Epidermal melanocyte (primary cell): ENCODE measurements at regions not wholly inside any gene's neighbourhood (a gene's known extent, or its start where the extent isn't known, plus 50 kb on each side); places are given as distances from the start of the nearest gene placed in this dataset.
"Not testable (repeated sequence)": the region's sequence is repeated elsewhere in the genome, so short reads cannot be mapped to it uniquely, and the experiment has no call there.

ENCODE experiments used
- DNase-seq: peaks from one replicate; pipeline ENCODE4 v3.0.0; 2011; ENCODE audit warnings: low spot score; ENCODE audit not compliant: insufficient read length

GRCh38 chrX:39398215-39398962 is 597.1 kb downstream of the MID1IP1 start:
- DNase-seq = no peak

- no peak for DNase-seq
Observed at GRCh38 chrX:39398963-39399261, 597.7 kb downstream of the MID1IP1 start.

GRCh38 chrX:39399387-39399786 is 598.1 kb downstream of the MID1IP1 start:
- DNase-seq = no peak

- no peak for DNase-seq
Observed at GRCh38 chrX:39401483-39402110, 600.3 kb downstream of the MID1IP1 start.

GRCh38 chrX:39402158-39402557 is 600.9 kb downstream of the MID1IP1 start:
- no peak for DNase-seq

- DNase-seq = no peak
Observed at GRCh38 chrX:39406799-39407198, 605.5 kb downstream of the MID1IP1 start.

- DNase-seq = no peak
Observed at GRCh38 chrX:39409246-39409917, 608.1 kb downstream of the MID1IP1 start.

GRCh38 chrX:39414290-39414854 is 613.1 kb downstream of the MID1IP1 start:
- no peak for DNase-seq

GRCh38 chrX:39416547-39417260 is 615.4 kb downstream of the MID1IP1 start:
- DNase-seq = no peak

- no peak for DNase-seq
Observed at GRCh38 chrX:39418254-39418704, 617.0 kb downstream of the MID1IP1 start.

GRCh38 chrX:39418731-39419638 is 617.7 kb downstream of the MID1IP1 start:
- DNase-seq = no peak

GRCh38 chrX:39421006-39421405 is 619.7 kb downstream of the MID1IP1 start:
- DNase-seq = no peak

GRCh38 chrX:39425124-39425806 is 624.0 kb downstream of the MID1IP1 start:
- DNase-seq = no peak

- no peak for DNase-seq
Observed at GRCh38 chrX:39426101-39426500, 624.8 kb downstream of the MID1IP1 start.

GRCh38 chrX:39427492-39427891 is 626.2 kb downstream of the MID1IP1 start:
- no peak for DNase-seq

- DNase-seq = no peak
Observed at GRCh38 chrX:39427906-39428305, 626.6 kb downstream of the MID1IP1 start.

GRCh38 chrX:39430551-39430950 is 629.3 kb downstream of the MID1IP1 start:
- DNase-seq = no peak

GRCh38 chrX:39431893-39432292 is 630.6 kb downstream of the MID1IP1 start:
- no peak for DNase-seq

GRCh38 chrX:39434671-39435070 is 633.4 kb downstream of the MID1IP1 start:
- DNase-seq = not testable (repeated sequence)

- not testable (repeated sequence) for DNase-seq
Observed at GRCh38 chrX:39436538-39436937, 635.3 kb downstream of the MID1IP1 start.
